Activated CD8-positive, alpha-beta T cell treated with anti-CD3 and anti-CD28 coated beads for 36 hours (primary cell): ENCODE measurements at regions not wholly inside any gene's neighbourhood (a gene's known extent, or its start where the extent isn't known, plus 50 kb on each side); places are given as distances from the start of the nearest gene placed in this dataset.

Experiments used
- ATAC-seq: fragments of 200-7000 bp; cut with Tn5 transposase; one replicate; pipeline ENCODE4 v1.10.0; 2021; ENCODE audit warnings: mild to moderate bottlenecking, moderate library complexity
- CTCF ChIA-PET: fragments of 350-600 bp; sonication (Branson Sonifier 250); formaldehyde crosslinking; loops from one replicate; lab custom pipeline; 2021; ENCODE audit warnings: antibody characterized with exemption; lab: Charles Lee
- POLR2A ChIA-PET: fragments of 350-600 bp; sonication (Branson Sonifier 250); formaldehyde crosslinking; loops from one replicate; lab custom pipeline; 2021; ENCODE audit warnings: antibody characterized with exemption; lab: Charles Lee
- DNase-seq: peaks from one replicate; pipeline ENCODE4 v3.0.0-alpha.2; 2020
- H3K27ac Mint-ChIP-seq: one replicate; pipeline ENCODE4 v1.8.0; 2021; ENCODE audit warnings: mild to moderate bottlenecking, mixed read lengths
- H3K27me3 Mint-ChIP-seq: one replicate; pipeline ENCODE4 v1.8.0; 2021; ENCODE audit warnings: mixed read lengths
- H3K36me3 Mint-ChIP-seq: one replicate; pipeline ENCODE4 v1.8.0; 2021; ENCODE audit warnings: low read depth, mixed read lengths
- H3K4me1 Mint-ChIP-seq: one replicate; pipeline ENCODE4 v1.8.0; 2021; ENCODE audit warnings: low read depth, mixed read lengths
- H3K4me3 Mint-ChIP-seq: one replicate; pipeline ENCODE4 v1.8.0; 2021; ENCODE audit warnings: mild to moderate bottlenecking, moderate library complexity, mixed read lengths
- H3K9me3 Mint-ChIP-seq: one replicate; pipeline ENCODE4 v1.8.0; 2021; ENCODE audit warnings: mixed read lengths
- intact Hi-C: fragments of 100-400 bp; cut with micrococcal nuclease; formaldehyde crosslinking; loops from one replicate; pipeline ENCODE4 v1.10.0; 2022
- TF ChIP-seq, protein P1 (sequence below): fragments of 200-600 bp; IDR thresholded peaks from one replicate; pipeline ENCODE4 v1.8.0; 2022; ENCODE audit warnings: antibody characterized with exemption, mild to moderate bottlenecking

DNA sequence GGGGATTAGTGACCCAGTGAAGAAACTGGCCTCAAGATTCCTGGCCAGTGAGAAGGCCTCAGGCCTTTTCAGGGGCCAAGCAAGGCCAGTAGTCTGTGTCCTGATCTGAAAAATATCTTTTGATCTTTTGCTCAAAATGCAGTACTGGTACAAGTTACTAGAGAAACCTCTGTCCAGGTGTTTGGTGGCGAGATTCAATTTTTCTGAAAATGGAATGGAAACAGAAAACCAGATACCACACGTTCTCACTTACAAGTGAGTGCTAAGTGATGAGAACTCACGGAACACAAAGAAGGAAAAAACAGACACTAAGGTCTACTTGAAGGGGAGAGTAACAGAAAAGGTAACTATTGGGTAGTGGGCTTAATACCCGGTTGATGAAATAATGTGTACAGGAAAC is 463.4 kb downstream of the ZIC1 start:
- POLR2A ChIA-PET = no interaction called here
- CTCF ChIA-PET = no interaction called here
- DNase-seq (no peak), ATAC-seq (no peak)
- H3K27me3 Mint-ChIP-seq = no peaks in the 10 kb centered on the region
- H3K36me3 Mint-ChIP-seq = no peaks in the 10 kb centered on the region
- H3K9me3 Mint-ChIP-seq = peaks cover 7% of the 10 kb centered on the region
- H3K4me1 Mint-ChIP-seq = no peaks in the 10 kb centered on the region
- TF ChIP-seq, protein P1, sequence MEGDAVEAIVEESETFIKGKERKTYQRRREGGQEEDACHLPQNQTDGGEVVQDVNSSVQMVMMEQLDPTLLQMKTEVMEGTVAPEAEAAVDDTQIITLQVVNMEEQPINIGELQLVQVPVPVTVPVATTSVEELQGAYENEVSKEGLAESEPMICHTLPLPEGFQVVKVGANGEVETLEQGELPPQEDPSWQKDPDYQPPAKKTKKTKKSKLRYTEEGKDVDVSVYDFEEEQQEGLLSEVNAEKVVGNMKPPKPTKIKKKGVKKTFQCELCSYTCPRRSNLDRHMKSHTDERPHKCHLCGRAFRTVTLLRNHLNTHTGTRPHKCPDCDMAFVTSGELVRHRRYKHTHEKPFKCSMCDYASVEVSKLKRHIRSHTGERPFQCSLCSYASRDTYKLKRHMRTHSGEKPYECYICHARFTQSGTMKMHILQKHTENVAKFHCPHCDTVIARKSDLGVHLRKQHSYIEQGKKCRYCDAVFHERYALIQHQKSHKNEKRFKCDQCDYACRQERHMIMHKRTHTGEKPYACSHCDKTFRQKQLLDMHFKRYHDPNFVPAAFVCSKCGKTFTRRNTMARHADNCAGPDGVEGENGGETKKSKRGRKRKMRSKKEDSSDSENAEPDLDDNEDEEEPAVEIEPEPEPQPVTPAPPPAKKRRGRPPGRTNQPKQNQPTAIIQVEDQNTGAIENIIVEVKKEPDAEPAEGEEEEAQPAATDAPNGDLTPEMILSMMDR = no peak
- no peak overlapping the region for H3K27ac Mint-ChIP-seq
- H3K4me3 Mint-ChIP-seq = no peak overlapping the region
- intact Hi-C loops = no loop called here

GRCh38 chr3:147875498-147875897 is 466.3 kb downstream of the ZIC1 start:
- Mint-ChIP-seq H3K27me3 (no peaks in the 10 kb centered on the region), H3K27ac (no peak overlapping the region), H3K36me3 (no peaks in the 10 kb centered on the region), H3K4me3 (no peak overlapping the region), H3K9me3 (peaks cover 12% of the 10 kb centered on the region), H3K4me1 (no peaks in the 10 kb centered on the region)
- TF ChIP-seq, protein P1 = no peak
- ATAC-seq (no peak), DNase-seq (no peak)
- intact Hi-C loops = no loop called here
- ChIA-PET POLR2A (no interaction called here), CTCF (no interaction called here)

- intact Hi-C loops = no loop called here
- Mint-ChIP-seq H3K9me3 (peaks cover 18% of the 10 kb centered on the region), H3K4me1 (no peaks in the 10 kb centered on the region), H3K36me3 (no peaks in the 10 kb centered on the region), H3K27me3 (no peaks in the 10 kb centered on the region), H3K27ac (no peak overlapping the region), H3K4me3 (no peak overlapping the region)
- ChIA-PET POLR2A (no interaction called here), CTCF (no interaction called here)
- no peak for DNase-seq
- TF ChIP-seq, protein P1 = no peak
- ATAC-seq = no peak
These were observed 472.8 kb downstream of the ZIC1 start for GRCh38 chr3:147881933-147882332.

- CTCF ChIA-PET = no interaction called here
- POLR2A ChIA-PET = no interaction called here
- Mint-ChIP-seq H3K4me3 (no peak overlapping the region), H3K36me3 (no peaks in the 10 kb centered on the region), H3K27ac (no peak overlapping the region), H3K4me1 (no peaks in the 10 kb centered on the region), H3K27me3 (no peaks in the 10 kb centered on the region), H3K9me3 (peaks cover 7% of the 10 kb centered on the region)
- TF ChIP-seq, protein P1 = no peak
- ATAC-seq (no peak), DNase-seq (no peak)
- intact Hi-C loops = no loop called here
These were observed 477.7 kb downstream of the ZIC1 start for GRCh38 chr3:147886879-147887278.

DNA sequence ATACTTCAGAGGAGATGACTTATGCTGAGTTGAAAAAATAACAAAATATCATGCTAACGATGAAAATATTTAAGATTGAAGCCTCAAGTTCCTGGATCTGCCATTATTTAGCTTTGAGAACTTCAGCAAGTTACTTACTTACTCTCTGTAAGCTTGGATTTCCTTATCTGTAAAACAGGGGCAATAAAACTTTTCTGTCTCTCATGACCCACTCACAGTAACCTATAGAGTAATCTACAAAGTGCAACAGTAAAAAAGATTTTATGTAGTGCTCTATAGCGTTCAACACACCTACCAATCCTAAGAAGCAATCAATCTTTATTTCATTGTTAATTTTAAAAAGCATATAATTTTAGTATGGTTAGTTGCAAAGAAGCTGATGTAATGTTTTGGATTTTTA is 478.6 kb downstream of the ZIC1 start:
- TF ChIP-seq, protein P1 = no peak
- Mint-ChIP-seq H3K4me1 (no peaks in the 10 kb centered on the region), H3K4me3 (no peak overlapping the region), H3K27ac (no peak overlapping the region), H3K27me3 (no peaks in the 10 kb centered on the region), H3K36me3 (no peaks in the 10 kb centered on the region), H3K9me3 (peaks cover under 1% of the 10 kb centered on the region)
- DNase-seq (no peak), ATAC-seq (no peak)
- CTCF ChIA-PET = no interaction called here
- POLR2A ChIA-PET = no interaction called here
- intact Hi-C loops = no loop called here
